GM10248 (cell line): ENCODE measurements at regions not wholly inside any gene's neighbourhood (a gene's known extent, or its start where the extent isn't known, plus 50 kb on each side); places are given as distances from the start of the nearest gene placed in this dataset.

Source experiments
- CTCF ChIA-PET: fragments of 300-600 bp; sonication (Branson Sonifier 250); formaldehyde crosslinking; extraction: SDS; loops from one replicate; lab custom pipeline; 2021; ENCODE audit warnings: antibody characterized with exemption; lab: Yijun Ruan, JAX
- POLR2A ChIA-PET: fragments of 350-650 bp; sonication (Branson Sonifier 250); formaldehyde crosslinking; extraction: SDS; loops from one replicate; lab custom pipeline; 2020; ENCODE audit warnings: antibody characterized with exemption; lab: Yijun Ruan, JAX
- DNase-seq: peaks from one replicate; pipeline ENCODE4 v3.0.0; 2012; ENCODE audit errors: extremely low spot score
- CTCF ChIP-seq: IDR thresholded peaks from 2 replicates; pipeline ENCODE4 v1.5.1; 2012; ENCODE audit warnings: mild to moderate bottlenecking, low read depth; ENCODE audit errors: extremely low read depth, missing control alignments, control extremely low read depth

- ChIA-PET CTCF (no interaction called here), POLR2A (no interaction called here)
- TF ChIP-seq CTCF = no peak
- no peak for DNase-seq
These were observed 115.9 kb upstream of the NRSN1 start for GRCh38 chr6:24010133-24010532.

GRCh38 chr6:24016286-24016685, 109.7 kb upstream of the NRSN1 start:
- ChIA-PET POLR2A (no interaction called here), CTCF (no interaction called here)
- no peak for DNase-seq
- TF ChIP-seq CTCF = no peak

GRCh38 chr6:24016857-24017256, 109.2 kb upstream of the NRSN1 start:
- ChIA-PET POLR2A (no interaction called here), CTCF (no interaction called here)
- no peak for DNase-seq
- no peak for TF ChIP-seq CTCF

- CTCF ChIA-PET = interaction anchor here (1.1 to 2.1 kb wide), 2 partner anchors 12 to 26 kb away, joined by 3 to 5 read pairs; no protein-coding TSS in a partner anchor
- POLR2A ChIA-PET = no interaction called here
- TF ChIP-seq CTCF = no peak
- no peak for DNase-seq
These were observed 106.6 kb upstream of the NRSN1 start for GRCh38 chr6:24019393-24019792.

- TF ChIP-seq CTCF = no peak
- no peak for DNase-seq
- ChIA-PET POLR2A (no interaction called here), CTCF (interaction anchor here (1.1 to 2.1 kb wide), 2 partner anchors 12 to 25 kb away, joined by 3 to 5 read pairs; no protein-coding TSS in a partner anchor)
These were observed 106.2 kb upstream of the NRSN1 start for GRCh38 chr6:24019830-24020229.

- DNase-seq = no peak
- ChIA-PET CTCF (no interaction called here), POLR2A (no interaction called here)
- no peak for TF ChIP-seq CTCF
These were observed 100.0 kb upstream of the NRSN1 start for GRCh38 chr6:24026050-24026449.
